Activated CD4-positive, CD25-positive, alpha-beta regulatory T cell treated with anti-CD3 and anti-CD28 coated beads, Interleukin-2, amount 50 U/mL, for 72 hours (primary cell): ENCODE measurements at regions not wholly inside any gene's neighbourhood (a gene's known extent, or its start where the extent isn't known, plus 50 kb on each side); places are given as distances from the start of the nearest gene placed in this dataset.
"Not testable (repeated sequence)": the region's sequence is repeated elsewhere in the genome, so short reads cannot be mapped to it uniquely, and the experiment has no call there.

Experiments
- DNase-seq: peaks from one replicate; pipeline ENCODE4 v3.0.0; 2021

DNA sequence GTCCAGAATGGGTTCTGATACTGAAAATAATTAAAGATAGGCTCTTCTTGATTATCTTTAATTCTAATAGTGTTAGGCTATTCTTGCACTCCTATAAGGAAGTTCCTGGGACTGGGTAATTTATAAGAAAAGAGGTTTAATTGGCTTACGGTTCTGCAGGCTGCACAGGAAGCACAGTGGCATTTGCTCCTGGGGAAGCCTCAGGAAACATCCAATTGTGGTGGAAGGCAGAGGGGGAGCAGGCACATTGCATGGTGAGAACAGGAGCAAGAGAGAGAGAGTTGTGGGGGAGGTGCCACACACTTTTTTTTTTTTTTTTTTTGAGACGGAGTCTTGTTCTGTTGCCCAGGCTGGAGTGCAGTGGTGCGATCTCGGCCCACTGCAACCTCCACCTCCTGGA is 540.3 kb downstream of the RFPL4B start:
- DNase-seq, result not testable (repeated sequence)

- no peak for DNase-seq
Measured at GRCh38 chr6:112899541-112899940, 552.4 kb downstream of the RFPL4B start.

- no peak for DNase-seq
Measured at GRCh38 chr6:112903361-112903760, 556.2 kb downstream of the RFPL4B start.

- no peak for DNase-seq
Measured at GRCh38 chr6:112906726-112907125, 559.6 kb downstream of the RFPL4B start.

GRCh38 chr6:112909781-112910180 is 562.7 kb downstream of the RFPL4B start:
- DNase-seq, result no peak

DNA sequence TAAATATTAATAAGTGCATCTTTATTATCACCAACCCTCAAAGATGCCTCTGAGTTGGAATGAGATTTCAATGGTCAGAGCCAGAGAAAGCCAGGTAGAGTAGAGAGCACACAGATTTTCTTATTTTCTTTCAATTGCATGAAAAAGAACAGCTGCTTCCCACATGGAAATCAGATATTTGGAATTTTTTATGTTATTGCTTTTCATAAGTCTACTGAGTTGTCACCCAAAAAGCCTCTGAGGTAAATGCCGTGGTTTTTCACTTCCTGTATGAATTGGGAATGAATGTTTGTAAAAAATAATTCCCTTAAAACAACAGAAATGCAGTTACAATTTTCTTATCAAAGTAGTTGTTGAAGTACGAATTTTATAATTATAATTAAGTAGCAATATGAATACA is 563.1 kb downstream of the RFPL4B start:
- no peak for DNase-seq

DNA sequence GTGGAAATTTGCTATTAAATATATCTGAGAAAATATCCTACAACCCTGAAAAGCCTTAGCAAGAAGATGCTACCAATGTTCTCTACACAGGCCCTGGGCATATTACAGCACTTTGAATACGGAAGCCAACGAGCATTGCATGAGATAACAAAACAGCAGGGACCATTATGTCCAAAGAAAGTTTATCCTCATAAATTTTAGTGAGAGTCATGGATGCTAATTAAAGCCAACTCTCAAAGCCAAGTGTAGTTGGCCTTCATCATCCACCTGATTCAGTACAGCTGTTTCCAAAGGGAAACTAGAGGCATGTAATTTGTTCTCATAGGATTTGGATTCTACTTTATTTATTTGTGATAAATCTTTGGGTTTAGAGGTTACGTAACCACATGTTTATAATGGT is 564.8 kb downstream of the RFPL4B start:
- DNase-seq, result no peak

GRCh38 chr6:112912416-112913101 is 565.4 kb downstream of the RFPL4B start:
- no peak for DNase-seq

GRCh38 chr6:112919744-112920143 is 572.6 kb downstream of the RFPL4B start:
- not testable (repeated sequence) for DNase-seq

DNA sequence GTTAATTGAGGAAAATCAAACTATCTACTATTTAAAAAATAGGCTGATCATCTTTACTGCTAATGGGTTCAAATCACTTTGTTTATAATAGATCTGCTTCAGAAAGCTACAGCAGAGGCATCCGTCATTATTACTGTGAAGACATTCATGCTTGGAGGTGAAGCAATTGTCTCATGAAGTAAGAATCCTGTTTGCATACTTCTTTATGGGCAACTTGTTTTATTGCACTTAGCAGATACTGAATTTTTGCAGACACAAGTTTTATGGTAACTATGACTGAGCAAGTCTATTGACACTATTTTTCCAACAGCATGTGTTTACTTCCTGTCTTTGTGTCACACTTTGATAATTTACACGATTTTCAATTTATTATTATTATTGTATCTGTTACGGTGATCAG is 573.9 kb downstream of the RFPL4B start:
- no peak for DNase-seq

GRCh38 chr6:112923940-112924587 is 576.9 kb downstream of the RFPL4B start:
- no peak for DNase-seq

GRCh38 chr6:112925702-112926101 is 578.6 kb downstream of the RFPL4B start:
- no peak for DNase-seq

- DNase-seq, result no peak
Measured at GRCh38 chr6:112927641-112928320, 580.7 kb downstream of the RFPL4B start.

DNA sequence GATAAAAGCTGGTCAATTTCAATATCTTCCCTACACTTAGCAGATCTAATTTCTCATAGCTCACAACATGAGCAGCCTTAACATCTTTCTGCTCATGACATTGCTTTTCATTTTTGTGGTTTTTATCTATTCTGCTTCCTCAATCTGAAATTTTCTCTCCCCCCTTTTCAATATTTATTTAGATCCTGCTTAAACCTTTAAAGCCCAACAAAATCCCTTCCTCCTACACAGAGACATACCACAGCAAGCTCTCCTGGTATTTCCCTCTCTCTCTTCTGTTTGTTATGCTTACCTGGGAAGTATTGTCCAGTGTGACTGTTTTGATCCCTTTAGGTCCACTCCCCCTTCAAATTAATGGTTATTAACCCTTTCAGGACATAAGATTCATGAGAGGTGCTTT is 582.5 kb downstream of the RFPL4B start:
- DNase-seq, result no peak

DNA sequence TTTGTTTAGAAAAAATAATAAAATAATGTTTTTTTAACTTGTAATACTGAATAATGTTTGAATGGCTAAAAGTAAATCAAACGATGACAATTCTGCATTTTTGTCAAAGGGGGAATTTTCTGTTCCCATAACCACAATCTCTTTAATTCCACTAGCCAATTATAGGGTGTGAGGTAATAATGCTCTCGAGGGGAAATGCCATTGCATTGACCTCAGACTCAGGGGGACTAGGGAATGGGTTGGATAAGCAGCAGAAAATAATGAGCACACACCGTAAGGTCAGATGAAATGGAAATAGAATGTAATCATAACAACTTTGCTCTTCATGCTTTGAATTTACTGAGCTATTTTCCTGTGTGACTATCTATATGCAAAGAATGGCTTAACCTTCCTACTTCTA is 584.7 kb downstream of the RFPL4B start:
- no peak for DNase-seq

DNA sequence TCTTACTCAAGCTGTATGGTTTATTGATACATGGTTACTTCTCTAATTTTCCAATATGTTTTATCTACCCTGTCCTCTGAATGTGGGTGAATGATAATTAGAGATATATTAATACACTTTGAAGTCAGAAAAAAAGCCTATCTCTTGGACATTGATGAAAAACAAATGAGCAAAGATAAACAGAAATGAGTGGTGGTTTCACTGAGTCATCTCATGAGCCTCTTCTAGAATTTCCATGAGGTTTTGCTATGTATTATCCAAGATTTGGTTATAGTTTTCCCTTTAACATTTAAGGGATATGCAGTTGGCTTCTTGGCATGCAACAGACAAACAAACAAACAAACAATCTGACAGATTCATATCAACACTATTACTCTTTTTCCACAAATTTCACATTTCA is 586.8 kb downstream of the RFPL4B start:
- no peak for DNase-seq

DNA sequence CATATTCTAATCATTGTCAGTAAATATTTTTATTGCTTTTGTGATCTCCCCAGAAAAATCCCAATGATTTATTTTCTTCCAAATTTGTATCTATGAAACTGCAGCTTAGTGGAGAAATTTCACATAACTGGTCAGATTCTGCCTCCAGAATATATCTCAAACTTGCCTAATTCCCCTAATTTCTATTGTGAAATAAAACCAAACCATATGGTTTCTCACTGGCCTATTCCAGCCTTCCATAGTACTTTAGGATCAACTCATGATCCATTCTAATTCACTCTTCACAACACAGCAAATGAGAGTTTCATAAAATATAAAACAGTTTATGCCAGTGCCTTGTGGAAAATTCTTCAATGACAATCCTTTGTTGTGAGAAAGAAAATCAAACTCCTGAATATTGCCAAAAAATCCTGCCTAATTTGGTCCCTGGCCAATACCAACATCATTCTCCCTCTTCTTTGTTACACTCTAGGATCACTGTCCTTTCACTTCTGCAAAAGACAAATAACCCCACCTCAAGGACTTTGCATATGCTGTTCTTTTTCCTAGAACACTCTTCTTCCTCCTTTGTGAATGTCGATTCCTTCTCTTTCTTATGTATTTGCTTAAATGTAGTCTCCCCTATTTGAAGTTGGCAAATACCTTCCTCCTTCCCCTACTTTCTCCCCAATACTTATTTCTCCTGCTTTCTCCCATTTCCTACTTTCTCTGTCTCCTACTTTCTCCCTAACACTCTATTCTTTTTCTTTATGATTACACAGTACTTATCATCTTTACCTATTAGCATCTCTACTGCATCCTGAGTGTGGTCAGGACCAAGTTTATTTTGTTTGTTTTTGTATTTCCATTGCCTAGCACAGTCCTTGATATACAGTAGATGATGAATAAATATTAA is 587.5 kb downstream of the RFPL4B start:
- DNase-seq, result no peak

DNA sequence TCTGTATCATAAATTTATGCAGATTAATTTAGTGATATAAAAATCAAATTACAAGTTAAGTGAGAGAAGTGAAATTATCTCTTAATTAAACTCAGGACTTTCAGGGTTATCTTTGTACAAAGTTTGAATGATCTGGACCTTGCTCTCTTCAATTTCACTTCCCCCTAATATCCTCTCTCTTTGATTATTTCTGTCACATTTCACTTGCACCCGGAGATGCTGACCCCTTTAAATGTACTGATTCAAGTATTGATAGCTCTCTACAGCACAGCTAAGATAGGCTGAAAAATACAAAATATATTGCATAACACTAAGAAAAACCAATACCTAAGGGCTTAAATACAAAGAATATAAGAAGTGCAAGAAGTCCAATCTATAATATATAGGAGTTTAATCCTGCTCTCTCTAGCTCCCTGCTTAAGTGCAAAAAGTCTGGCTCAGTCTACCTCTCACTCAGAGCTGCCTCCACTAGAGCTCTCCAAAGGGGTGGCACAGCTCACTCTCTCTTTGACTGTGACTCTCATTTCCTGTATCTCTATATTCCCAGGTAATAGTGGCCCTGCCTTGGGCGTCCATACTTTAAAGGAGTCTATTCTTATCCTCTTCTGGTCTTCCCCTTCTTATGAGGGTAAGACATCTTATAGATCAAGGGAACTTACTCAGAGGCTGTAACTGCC is 588.4 kb downstream of the RFPL4B start:
- DNase-seq, result no peak

GRCh38 chr6:112936079-112936472 is 588.9 kb downstream of the RFPL4B start:
- DNase-seq, result no peak

GRCh38 chr6:112936504-112936903 is 589.4 kb downstream of the RFPL4B start:
- no peak for DNase-seq

- DNase-seq, result not testable (repeated sequence)
Measured at GRCh38 chr6:112937690-112938089, 590.6 kb downstream of the RFPL4B start.

DNA sequence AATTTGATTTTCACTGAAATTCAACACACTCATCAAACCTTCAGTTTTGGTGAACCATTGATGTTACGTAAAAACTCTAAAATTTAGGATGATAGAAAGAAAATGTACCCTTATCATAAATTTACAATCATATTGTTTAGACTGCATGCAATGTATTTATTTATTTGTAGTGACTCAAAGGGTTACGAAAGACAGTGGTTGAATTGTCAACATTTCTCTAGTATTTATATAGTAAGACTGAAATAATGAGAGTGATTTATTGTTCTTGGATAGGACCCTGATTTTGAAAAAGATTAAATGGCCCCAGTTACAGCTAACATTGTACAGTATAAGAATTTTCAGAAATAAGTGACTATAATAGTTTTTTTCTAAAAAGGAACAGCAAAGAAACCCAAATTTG is 591.5 kb downstream of the RFPL4B start:
- DNase-seq, result no peak

DNA sequence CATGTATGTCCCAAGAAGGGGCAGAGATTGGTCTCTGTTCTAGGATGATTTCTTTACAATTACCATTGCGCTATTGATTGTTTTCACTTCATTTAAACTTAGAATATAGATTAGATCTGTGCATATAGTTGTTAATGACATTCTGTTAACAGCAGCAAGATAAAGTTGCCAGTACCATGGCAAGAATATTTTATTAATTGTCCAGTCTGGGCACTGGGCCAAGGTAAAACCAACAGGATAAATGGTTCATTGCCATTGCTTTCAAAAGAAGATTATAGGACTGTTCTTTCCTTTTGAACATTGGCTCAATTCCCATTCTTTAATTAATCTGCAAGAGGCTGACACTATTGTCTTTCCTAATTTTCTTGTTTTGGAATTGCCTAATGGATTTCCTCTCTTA is 592.4 kb downstream of the RFPL4B start:
- no peak for DNase-seq
